ENCODE measurements at regions not wholly inside any gene's neighbourhood (a gene's known extent, or its start where the extent isn't known, plus 50 kb on each side); places are given as distances from the start of the nearest gene placed in this dataset.

DNA sequence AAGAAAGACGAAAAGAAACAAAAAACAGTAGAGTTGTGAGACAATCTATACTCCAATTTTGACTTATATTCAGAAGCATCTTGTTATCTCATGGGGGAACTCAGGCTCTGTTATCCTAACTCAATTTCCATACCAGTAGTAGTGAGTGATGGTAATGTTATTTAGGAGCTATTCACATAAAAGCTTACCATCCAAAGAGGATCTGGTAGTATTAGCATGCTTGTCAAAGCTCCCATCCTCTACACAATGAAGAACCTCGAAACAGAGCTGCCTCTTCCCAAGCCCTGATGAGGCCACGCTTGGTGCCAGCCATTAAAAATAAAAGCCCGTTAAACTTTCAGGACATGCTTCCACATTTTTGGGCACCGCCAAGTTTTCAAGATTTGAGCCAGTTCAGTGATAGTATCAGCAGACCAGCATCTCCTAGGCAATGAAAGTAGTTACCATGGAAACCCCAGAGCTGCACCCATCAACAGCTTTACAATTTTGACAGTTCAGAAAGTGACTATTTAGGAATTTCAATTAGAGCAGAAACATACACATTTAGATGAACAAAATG lies 173.3 kb downstream of the CD83 start:
- Histone ChIP-seq H3K27ac (ENCODE audit: low read length) (no peak overlapping the region), H3K9me3 (ENCODE audit: control insufficient read depth, insufficient read depth, low read length) (no peaks in the 10 kb centered on the region), H3K4me1 (ENCODE audit: control insufficient read depth, insufficient read depth, low read length) (peaks cover 3% of the 10 kb centered on the region), H3K27me3 (ENCODE audit: control insufficient read depth, insufficient read depth, low read length) (no peaks in the 10 kb centered on the region), H3K36me3 (ENCODE audit: control insufficient read depth, insufficient read depth, low read length) (no peaks in the 10 kb centered on the region), H3K4me3 (ENCODE audit: low read length) (no peak overlapping the region)
- no peak overlapping the region for H3K27ac Mint-ChIP-seq
- H3K4me3 Mint-ChIP-seq, result no peak overlapping the region
- DNase-seq, result no peak
- H3K4me1 Mint-ChIP-seq, result peaks cover 12 to 14% of the 10 kb centered on the region in 2 donors
- TF ChIP-seq, protein P1, sequence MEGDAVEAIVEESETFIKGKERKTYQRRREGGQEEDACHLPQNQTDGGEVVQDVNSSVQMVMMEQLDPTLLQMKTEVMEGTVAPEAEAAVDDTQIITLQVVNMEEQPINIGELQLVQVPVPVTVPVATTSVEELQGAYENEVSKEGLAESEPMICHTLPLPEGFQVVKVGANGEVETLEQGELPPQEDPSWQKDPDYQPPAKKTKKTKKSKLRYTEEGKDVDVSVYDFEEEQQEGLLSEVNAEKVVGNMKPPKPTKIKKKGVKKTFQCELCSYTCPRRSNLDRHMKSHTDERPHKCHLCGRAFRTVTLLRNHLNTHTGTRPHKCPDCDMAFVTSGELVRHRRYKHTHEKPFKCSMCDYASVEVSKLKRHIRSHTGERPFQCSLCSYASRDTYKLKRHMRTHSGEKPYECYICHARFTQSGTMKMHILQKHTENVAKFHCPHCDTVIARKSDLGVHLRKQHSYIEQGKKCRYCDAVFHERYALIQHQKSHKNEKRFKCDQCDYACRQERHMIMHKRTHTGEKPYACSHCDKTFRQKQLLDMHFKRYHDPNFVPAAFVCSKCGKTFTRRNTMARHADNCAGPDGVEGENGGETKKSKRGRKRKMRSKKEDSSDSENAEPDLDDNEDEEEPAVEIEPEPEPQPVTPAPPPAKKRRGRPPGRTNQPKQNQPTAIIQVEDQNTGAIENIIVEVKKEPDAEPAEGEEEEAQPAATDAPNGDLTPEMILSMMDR (IDR thresholded peaks at IDR 0.05), result no peak
- WGBS (ENCODE audit: insufficient coverage), result 72% methylated on average over 4 of the region's 5 CpGs
- H3K27me3 Mint-ChIP-seq (ENCODE audit: low read depth in 2 of 2), result peaks cover 26 to 54% of the 10 kb centered on the region in 2 donors
- H3K9me3 Mint-ChIP-seq, result no peaks in the 10 kb centered on the region
- intact Hi-C loops (cut with micrococcal nuclease), result no loop called here
- H3K36me3 Mint-ChIP-seq, result no peaks in the 10 kb centered on the region
- no peak for ATAC-seq

DNA sequence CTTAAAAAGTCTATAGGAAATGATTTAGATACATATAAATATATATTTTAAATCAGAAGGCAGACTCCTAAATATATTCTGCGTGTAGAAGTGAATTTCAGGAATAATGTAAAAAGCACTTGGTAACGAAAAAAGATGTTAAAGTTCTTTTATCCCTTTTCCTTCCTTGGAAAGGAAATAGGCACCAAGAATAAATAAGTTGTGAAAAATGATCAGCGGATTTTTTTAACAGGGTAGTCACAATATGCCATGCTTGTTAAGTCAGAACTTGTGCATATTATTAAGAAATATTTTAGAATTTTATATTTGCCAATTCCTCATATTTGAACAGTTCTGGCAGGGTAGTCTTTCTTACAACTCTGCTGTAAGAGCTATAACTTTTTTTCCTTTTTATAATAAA lies 173.8 kb downstream of the CD83 start:
- intact Hi-C loops (cut with micrococcal nuclease), result no loop called here
- no CpG with 5 or more reads among the region's 3 CpGs for WGBS (ENCODE audit: insufficient coverage)
- DNase-seq (no peak), ATAC-seq (no peak)
- no peaks in the 10 kb centered on the region for H3K9me3 Mint-ChIP-seq
- H3K4me1 Mint-ChIP-seq, result peaks cover 12 to 14% of the 10 kb centered on the region in 2 donors
- peaks cover 26 to 52% of the 10 kb centered on the region in 2 donors for H3K27me3 Mint-ChIP-seq (ENCODE audit: low read depth in 2 of 2)
- no peak overlapping the region for H3K27ac Mint-ChIP-seq
- no peaks in the 10 kb centered on the region for H3K27me3 ChIP-seq (ENCODE audit: control insufficient read depth, insufficient read depth, low read length)
- H3K4me3 ChIP-seq (ENCODE audit: low read length), result no peak overlapping the region
- no peak overlapping the region for H3K4me3 Mint-ChIP-seq
- no peaks in the 10 kb centered on the region for H3K36me3 ChIP-seq (ENCODE audit: control insufficient read depth, insufficient read depth, low read length)
- peaks cover 3% of the 10 kb centered on the region for H3K4me1 ChIP-seq (ENCODE audit: control insufficient read depth, insufficient read depth, low read length)
- no peaks in the 10 kb centered on the region for H3K9me3 ChIP-seq (ENCODE audit: control insufficient read depth, insufficient read depth, low read length)
- TF ChIP-seq, protein P1 (IDR thresholded peaks at IDR 0.05), result no peak
- no peaks in the 10 kb centered on the region for H3K36me3 Mint-ChIP-seq
- H3K27ac ChIP-seq (ENCODE audit: low read length), result no peak overlapping the region

DNA sequence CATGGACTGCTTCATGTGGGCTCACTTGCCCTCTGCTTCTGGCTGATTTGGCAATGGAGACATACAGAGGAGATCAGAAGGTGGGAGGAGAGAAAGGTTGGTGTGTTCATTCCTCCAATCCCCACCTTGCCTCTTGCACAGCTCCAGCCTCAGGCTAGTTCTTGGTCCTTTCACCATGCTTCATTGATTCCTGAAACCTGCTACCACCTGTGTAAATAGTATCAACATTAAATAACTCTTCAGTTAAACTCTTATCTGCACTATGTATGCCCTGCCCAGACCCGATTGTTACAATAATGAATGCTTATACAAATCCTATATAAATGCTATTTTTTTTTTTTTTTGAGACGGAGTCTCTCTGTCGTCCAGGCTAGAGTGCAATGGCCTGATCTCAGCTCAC lies 174.5 kb downstream of the CD83 start:
- H3K27ac Mint-ChIP-seq, result no peak overlapping the region
- H3K27me3 ChIP-seq (ENCODE audit: control insufficient read depth, insufficient read depth, low read length), result no peaks in the 10 kb centered on the region
- no peak overlapping the region for H3K4me3 Mint-ChIP-seq
- DNase-seq, result no peak
- no peak for ATAC-seq
- intact Hi-C loops (cut with micrococcal nuclease), result no loop called here
- no peak overlapping the region for H3K4me3 ChIP-seq (ENCODE audit: low read length)
- peaks cover 3% of the 10 kb centered on the region for H3K4me1 ChIP-seq (ENCODE audit: control insufficient read depth, insufficient read depth, low read length)
- TF ChIP-seq, protein P1 (IDR thresholded peaks at IDR 0.05), result no peak
- H3K9me3 ChIP-seq (ENCODE audit: control insufficient read depth, insufficient read depth, low read length), result no peaks in the 10 kb centered on the region
- no peaks in the 10 kb centered on the region for H3K36me3 ChIP-seq (ENCODE audit: control insufficient read depth, insufficient read depth, low read length)
- peaks cover 26 to 44% of the 10 kb centered on the region in 2 donors for H3K27me3 Mint-ChIP-seq (ENCODE audit: low read depth in 2 of 2)
- H3K27ac ChIP-seq (ENCODE audit: low read length), result no peak overlapping the region
- H3K36me3 Mint-ChIP-seq, result no peaks in the 10 kb centered on the region
- H3K4me1 Mint-ChIP-seq, result peaks cover 12 to 14% of the 10 kb centered on the region in 2 donors
- WGBS (ENCODE audit: insufficient coverage), result 90% methylated on average over 3 of the region's 3 CpGs
- no peaks in the 10 kb centered on the region for H3K9me3 Mint-ChIP-seq
